ENCODE measurements at regions not wholly inside any gene's neighbourhood (a gene's known extent, or its start where the extent isn't known, plus 50 kb on each side); places are given as distances from the start of the nearest gene placed in this dataset.

DNA sequence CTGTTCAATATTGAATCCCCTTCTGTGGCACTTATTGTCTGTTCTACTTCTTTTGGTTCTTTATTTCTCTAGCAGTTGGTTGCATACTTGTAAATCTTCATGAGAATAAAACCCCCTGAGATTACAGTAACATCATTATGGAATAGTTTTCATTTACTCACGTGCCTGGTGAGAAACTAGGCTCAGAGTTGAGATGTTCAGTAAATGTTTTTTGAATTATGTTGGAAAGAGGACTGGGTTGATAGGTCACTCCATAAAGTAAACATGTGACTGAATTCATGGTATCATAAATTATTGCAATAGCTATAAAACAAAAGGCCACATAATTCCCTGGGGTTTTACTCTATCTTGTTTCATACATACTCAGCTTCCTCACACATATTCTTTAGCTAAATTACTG lies 174.2 kb upstream of the C9orf72 start:
- no peak for DNase-seq (ENCODE audit: low spot score)
- no peak overlapping the region for H3K27ac ChIP-seq
- ChIA-PET POLR2A (ENCODE audit: low non-redundant PET) (no interaction called here), CTCF (no interaction called here)
- TF ChIP-seq, protein P1, sequence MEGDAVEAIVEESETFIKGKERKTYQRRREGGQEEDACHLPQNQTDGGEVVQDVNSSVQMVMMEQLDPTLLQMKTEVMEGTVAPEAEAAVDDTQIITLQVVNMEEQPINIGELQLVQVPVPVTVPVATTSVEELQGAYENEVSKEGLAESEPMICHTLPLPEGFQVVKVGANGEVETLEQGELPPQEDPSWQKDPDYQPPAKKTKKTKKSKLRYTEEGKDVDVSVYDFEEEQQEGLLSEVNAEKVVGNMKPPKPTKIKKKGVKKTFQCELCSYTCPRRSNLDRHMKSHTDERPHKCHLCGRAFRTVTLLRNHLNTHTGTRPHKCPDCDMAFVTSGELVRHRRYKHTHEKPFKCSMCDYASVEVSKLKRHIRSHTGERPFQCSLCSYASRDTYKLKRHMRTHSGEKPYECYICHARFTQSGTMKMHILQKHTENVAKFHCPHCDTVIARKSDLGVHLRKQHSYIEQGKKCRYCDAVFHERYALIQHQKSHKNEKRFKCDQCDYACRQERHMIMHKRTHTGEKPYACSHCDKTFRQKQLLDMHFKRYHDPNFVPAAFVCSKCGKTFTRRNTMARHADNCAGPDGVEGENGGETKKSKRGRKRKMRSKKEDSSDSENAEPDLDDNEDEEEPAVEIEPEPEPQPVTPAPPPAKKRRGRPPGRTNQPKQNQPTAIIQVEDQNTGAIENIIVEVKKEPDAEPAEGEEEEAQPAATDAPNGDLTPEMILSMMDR (conservative IDR thresholded peaks at IDR 0.05; ENCODE audit: low read depth), result no peak

- TF ChIP-seq, protein P1 (conservative IDR thresholded peaks at IDR 0.05; ENCODE audit: low read depth), result no peak
- CTCF ChIA-PET, result interaction anchor here (0.7 kb wide), 1 partner anchor 111 kb away, joined by 3 read pairs; no protein-coding TSS in a partner anchor
- DNase-seq (ENCODE audit: low spot score), result no peak
- no peak overlapping the region for H3K27ac ChIP-seq
- POLR2A ChIA-PET (ENCODE audit: low non-redundant PET), result no interaction called here
These were observed 176.6 kb upstream of the C9orf72 start for GRCh38 chr9:27749838-27750237.

DNA sequence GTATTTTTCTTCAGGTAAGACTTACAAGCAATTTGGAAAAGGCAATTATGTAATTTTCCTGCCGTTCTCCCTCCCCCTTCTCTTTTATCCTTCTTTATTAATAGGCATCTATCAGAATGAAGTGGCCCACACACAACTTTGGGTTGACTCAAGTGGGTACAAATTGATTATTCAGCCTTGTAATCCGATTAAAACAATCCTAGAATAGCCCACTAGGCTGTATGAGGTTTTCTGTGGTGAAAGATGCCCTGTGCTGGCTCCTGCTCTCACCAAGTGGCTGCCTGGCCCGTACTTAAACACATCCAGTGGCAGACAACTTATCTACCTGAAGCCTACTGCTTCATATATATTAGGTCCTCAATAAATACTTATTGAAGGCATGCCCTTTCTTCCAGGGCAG lies 177.3 kb upstream of the C9orf72 start:
- ChIA-PET POLR2A (ENCODE audit: low non-redundant PET) (no interaction called here), CTCF (no interaction called here)
- DNase-seq (ENCODE audit: low spot score), result no peak

DNA sequence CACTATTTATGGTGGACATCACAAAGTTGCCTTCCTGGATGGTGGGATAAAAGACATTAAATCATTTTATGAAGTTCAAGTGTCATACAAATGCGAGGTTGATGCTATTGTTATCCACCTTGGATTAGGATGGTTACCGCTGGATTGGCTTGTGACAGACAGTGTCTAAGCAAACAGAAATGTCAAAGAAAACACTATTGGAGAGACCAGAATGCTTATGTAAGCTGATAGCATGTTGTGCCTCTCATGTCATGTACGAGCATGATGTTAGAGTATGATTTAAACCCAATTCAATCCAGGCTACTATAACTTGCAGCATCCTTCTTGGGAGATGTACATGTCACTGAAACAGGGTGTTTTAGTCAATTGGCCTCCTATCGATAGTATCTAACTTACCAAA lies 178.8 kb upstream of the C9orf72 start:
- POLR2A ChIA-PET (ENCODE audit: low non-redundant PET), result no interaction called here
- DNase-seq (ENCODE audit: low spot score), result no peak
- no peak overlapping the region for H3K27ac ChIP-seq
- TF ChIP-seq, protein P1 (conservative IDR thresholded peaks at IDR 0.05; ENCODE audit: low read depth), result no peak
- CTCF ChIA-PET, result no interaction called here

More for the DNA sequence above, 177.3 kb upstream of the C9orf72 start:
- TF ChIP-seq, protein P1 (conservative IDR thresholded peaks at IDR 0.05; ENCODE audit: low read depth), result no peak
- H3K27ac ChIP-seq, result no peak overlapping the region

DNA sequence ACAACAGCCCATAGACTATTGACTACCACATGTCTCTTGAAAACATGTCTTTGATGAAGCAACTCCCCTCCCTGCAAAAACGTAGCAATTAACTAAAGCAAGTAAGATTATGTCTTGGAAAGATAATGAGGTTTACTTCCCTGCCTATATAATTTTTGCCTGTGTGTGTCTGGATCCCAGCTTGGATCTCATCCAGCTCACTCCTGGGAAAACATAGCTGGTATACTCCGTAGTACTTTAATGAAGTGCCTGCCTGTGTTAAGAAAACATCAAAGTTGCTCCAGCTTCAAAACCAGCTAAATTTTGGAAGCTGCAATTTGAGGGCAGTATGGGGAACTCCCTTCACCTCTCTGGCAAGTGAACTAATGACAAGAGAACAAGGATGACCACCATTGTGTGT lies 182.6 kb upstream of the C9orf72 start:
- ChIA-PET POLR2A (ENCODE audit: low non-redundant PET) (no interaction called here), CTCF (no interaction called here)
- H3K27ac ChIP-seq, result no peak overlapping the region
- TF ChIP-seq, protein P1 (conservative IDR thresholded peaks at IDR 0.05; ENCODE audit: low read depth), result no peak
- DNase-seq (ENCODE audit: low spot score), result no peak

DNA sequence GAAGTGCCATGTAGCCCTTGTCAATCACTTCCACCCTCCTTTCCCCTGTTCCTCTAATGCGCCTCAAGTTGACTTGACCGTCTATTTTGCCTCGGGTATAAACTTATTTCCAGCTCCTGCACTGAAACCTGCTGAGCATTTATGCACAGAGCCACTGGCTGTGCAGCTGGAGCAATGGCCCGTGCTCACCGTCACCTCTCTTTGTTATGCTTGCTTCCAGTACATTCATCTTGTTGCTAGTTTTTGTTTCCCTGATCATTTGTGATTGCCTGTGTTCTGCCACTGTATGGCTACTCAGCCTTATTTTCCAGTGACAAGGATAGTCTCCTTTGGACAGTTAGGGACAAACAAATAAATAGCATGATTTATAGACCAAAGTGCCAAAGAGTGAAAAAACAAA lies 183.1 kb upstream of the C9orf72 start:
- ChIA-PET CTCF (no interaction called here), POLR2A (ENCODE audit: low non-redundant PET) (no interaction called here)
- TF ChIP-seq, protein P1 (conservative IDR thresholded peaks at IDR 0.05; ENCODE audit: low read depth), result no peak
- no peak for DNase-seq (ENCODE audit: low spot score)
- H3K27ac ChIP-seq, result no peak overlapping the region

GRCh38 chr9:27763831-27764230 lies 190.6 kb upstream of the C9orf72 start:
- H3K27ac ChIP-seq, result no peak overlapping the region
- ChIA-PET POLR2A (ENCODE audit: low non-redundant PET) (no interaction called here), CTCF (no interaction called here)
- no peak for DNase-seq (ENCODE audit: low spot score)
- TF ChIP-seq, protein P1 (conservative IDR thresholded peaks at IDR 0.05; ENCODE audit: low read depth), result no peak

Measured in RWPE1 (cell line).